GM23338 (cell line): ENCODE measurements at regions not wholly inside any gene's neighbourhood (a gene's known extent, or its start where the extent isn't known, plus 50 kb on each side); places are given as distances from the start of the nearest gene placed in this dataset.

ENCODE experiments used
- ATAC-seq: fragments of 200-7000 bp; cut with Tn5 transposase; 3 replicates; pipeline ENCODE4 v1.9.1; 2020
- DNase-seq: peaks from one replicate; pipeline ENCODE4 v3.0.0-alpha.2; 2015; ENCODE audit warnings: low spot score
- H2AFZ ChIP-seq: fragments of 200-600 bp; sonication (generic); 2 replicates; pipeline ENCODE4 v1.8.0; 2016; ENCODE audit warnings: antibody characterized with exemption, mild to moderate bottlenecking, moderate library complexity
- H3F3A ChIP-seq: fragments of 200-600 bp; sonication (generic); replicated peaks from 2 replicates; pipeline ENCODE4 v1.8.0; 2017; ENCODE audit warnings: antibody characterized with exemption, mixed run types, low read depth
- H3K27ac ChIP-seq: fragments of 200-600 bp; sonication (generic); 2 replicates; pipeline ENCODE4 v1.6.1; 2016; ENCODE audit warnings: low read depth
- H3K27me3 ChIP-seq: fragments of 200-600 bp; sonication (generic); 2 replicates; pipeline ENCODE4 v1.8.0; 2016; ENCODE audit warnings: mild to moderate bottlenecking, mixed run types, moderate library complexity; ENCODE audit not compliant: insufficient read depth
- H3K36me3 ChIP-seq: fragments of 200-600 bp; sonication (generic); 2 replicates; pipeline ENCODE4 v1.8.0; 2016; ENCODE audit warnings: mild to moderate bottlenecking; ENCODE audit not compliant: insufficient read depth
- H3K4me1 ChIP-seq: fragments of 200-600 bp; sonication (generic); 2 replicates; pipeline ENCODE4 v1.8.0; 2016; ENCODE audit warnings: mild to moderate bottlenecking, moderate library complexity; ENCODE audit not compliant: insufficient read depth
- H3K4me2 ChIP-seq: fragments of 200-600 bp; sonication (generic); 2 replicates; pipeline ENCODE4 v1.7.1; 2017; ENCODE audit warnings: mixed run types
- H3K4me3 ChIP-seq: fragments of 200-600 bp; sonication (generic); 2 replicates; pipeline ENCODE4 v1.6.1; 2016; ENCODE audit warnings: mixed run types
- H3K79me2 ChIP-seq: fragments of 200-600 bp; sonication (generic); replicated peaks from 2 replicates; pipeline ENCODE4 v1.8.0; 2017; ENCODE audit warnings: mild to moderate bottlenecking; ENCODE audit not compliant: insufficient read depth
- H3K9me2 ChIP-seq: fragments of 200-600 bp; sonication (generic); 2 replicates; pipeline ENCODE4 v1.8.0; 2017; ENCODE audit not compliant: insufficient read depth
- H4K20me1 ChIP-seq: fragments of 200-600 bp; sonication (generic); replicated peaks from 2 replicates; pipeline ENCODE4 v1.8.0; 2017; ENCODE audit warnings: mild to moderate bottlenecking; ENCODE audit not compliant: insufficient read depth
- H3K27ac Mint-ChIP-seq: 2 replicates; pipeline ENCODE4 v1.8.0; 2020; ENCODE audit warnings: inconsistent platforms, mild to moderate bottlenecking, moderate library complexity, mixed read lengths
- H3K27me3 Mint-ChIP-seq: 3 replicates; pipeline ENCODE4 v1.8.0; 2022; ENCODE audit warnings: low read depth, mild to moderate bottlenecking, moderate library complexity, mixed read lengths, inconsistent platforms; ENCODE audit not compliant: insufficient read depth, poor library complexity
- H3K36me3 Mint-ChIP-seq: 3 replicates; pipeline ENCODE4 v1.8.0; 2021; ENCODE audit warnings: low read depth, mild to moderate bottlenecking, inconsistent platforms, moderate library complexity, mixed read lengths
- H3K4me1 Mint-ChIP-seq: 3 replicates; pipeline ENCODE4 v1.8.0; 2020; ENCODE audit warnings: mild to moderate bottlenecking, inconsistent platforms, mixed read lengths
- H3K4me3 Mint-ChIP-seq: 3 replicates; pipeline ENCODE4 v1.8.0; 2021; ENCODE audit warnings: moderate library complexity, mild to moderate bottlenecking, inconsistent platforms, mixed read lengths
- H3K9me3 Mint-ChIP-seq: 3 replicates; pipeline ENCODE4 v1.8.0; 2020; ENCODE audit warnings: moderate library complexity, mild to moderate bottlenecking, inconsistent platforms, mixed read lengths
- CREB1 ChIP-seq: fragments of 250-450 bp; sonication (Bioruptor Pico); IDR thresholded peaks from 2 replicates; pipeline ENCODE4 v1.5.0; 2020; ENCODE audit warnings: low read depth, mild to moderate bottlenecking, moderate library complexity
- JUNB ChIP-seq: IDR thresholded peaks from one replicate; pipeline ENCODE4 v1.6.1; 2016; ENCODE audit warnings: antibody characterized with exemption; ENCODE audit not compliant: unreplicated experiment
- NANOG ChIP-seq: IDR thresholded peaks from 2 replicates; pipeline ENCODE4 v1.6.1; 2016; ENCODE audit warnings: antibody characterized with exemption, borderline replicate concordance
- POLR2AphosphoS5 ChIP-seq: IDR thresholded peaks from 2 replicates; pipeline ENCODE4 v1.6.1; 2016; ENCODE audit warnings: antibody characterized with exemption, low read depth
- STAT1 ChIP-seq: IDR thresholded peaks from one replicate; pipeline ENCODE4 v1.6.1; 2016; ENCODE audit warnings: antibody characterized with exemption; ENCODE audit not compliant: unreplicated experiment
- ZNF114 ChIP-seq: fragments of 250-450 bp; sonication (Bioruptor Pico); IDR thresholded peaks from 2 replicates; pipeline ENCODE4 v1.5.0; 2020; ENCODE audit warnings: mild to moderate bottlenecking, moderate library complexity
- ZNF331 ChIP-seq: fragments of 250-450 bp; sonication (Bioruptor Pico); IDR thresholded peaks from 2 replicates; pipeline ENCODE4 v1.5.0; 2020; ENCODE audit warnings: low read depth, mild to moderate bottlenecking, moderate library complexity
- TF ChIP-seq, protein P1 (sequence below): IDR thresholded peaks from 2 replicates; pipeline ENCODE4 v1.6.1; 2016; ENCODE audit warnings: antibody characterized with exemption
- TF ChIP-seq, protein P2 (sequence below), 2 experiments: fragments of 200-600 bp in 1 of 2; sonication (generic) in 1 of 2; conservative IDR thresholded peaks; 2 replicates each; pipeline versions ENCODE4 v1.5.1 to v1.6.1; 2016 to 2017; ENCODE audit warnings: antibody characterized with exemption in 2 of 2, low read depth in 2 of 2, mild to moderate bottlenecking in 2 of 2, moderate library complexity in 1 of 2

- TF ChIP-seq, protein P1, sequence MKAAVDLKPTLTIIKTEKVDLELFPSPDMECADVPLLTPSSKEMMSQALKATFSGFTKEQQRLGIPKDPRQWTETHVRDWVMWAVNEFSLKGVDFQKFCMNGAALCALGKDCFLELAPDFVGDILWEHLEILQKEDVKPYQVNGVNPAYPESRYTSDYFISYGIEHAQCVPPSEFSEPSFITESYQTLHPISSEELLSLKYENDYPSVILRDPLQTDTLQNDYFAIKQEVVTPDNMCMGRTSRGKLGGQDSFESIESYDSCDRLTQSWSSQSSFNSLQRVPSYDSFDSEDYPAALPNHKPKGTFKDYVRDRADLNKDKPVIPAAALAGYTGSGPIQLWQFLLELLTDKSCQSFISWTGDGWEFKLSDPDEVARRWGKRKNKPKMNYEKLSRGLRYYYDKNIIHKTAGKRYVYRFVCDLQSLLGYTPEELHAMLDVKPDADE, result no peak
- TF ChIP-seq, protein P2, sequence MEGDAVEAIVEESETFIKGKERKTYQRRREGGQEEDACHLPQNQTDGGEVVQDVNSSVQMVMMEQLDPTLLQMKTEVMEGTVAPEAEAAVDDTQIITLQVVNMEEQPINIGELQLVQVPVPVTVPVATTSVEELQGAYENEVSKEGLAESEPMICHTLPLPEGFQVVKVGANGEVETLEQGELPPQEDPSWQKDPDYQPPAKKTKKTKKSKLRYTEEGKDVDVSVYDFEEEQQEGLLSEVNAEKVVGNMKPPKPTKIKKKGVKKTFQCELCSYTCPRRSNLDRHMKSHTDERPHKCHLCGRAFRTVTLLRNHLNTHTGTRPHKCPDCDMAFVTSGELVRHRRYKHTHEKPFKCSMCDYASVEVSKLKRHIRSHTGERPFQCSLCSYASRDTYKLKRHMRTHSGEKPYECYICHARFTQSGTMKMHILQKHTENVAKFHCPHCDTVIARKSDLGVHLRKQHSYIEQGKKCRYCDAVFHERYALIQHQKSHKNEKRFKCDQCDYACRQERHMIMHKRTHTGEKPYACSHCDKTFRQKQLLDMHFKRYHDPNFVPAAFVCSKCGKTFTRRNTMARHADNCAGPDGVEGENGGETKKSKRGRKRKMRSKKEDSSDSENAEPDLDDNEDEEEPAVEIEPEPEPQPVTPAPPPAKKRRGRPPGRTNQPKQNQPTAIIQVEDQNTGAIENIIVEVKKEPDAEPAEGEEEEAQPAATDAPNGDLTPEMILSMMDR (conservative IDR thresholded peaks at IDR 0.05; ENCODE audit: low read depth in 2 of 2), result no peak
These were observed 60.1 kb downstream of the IER5 start (continued) for GRCh38 chr1:181148636-181149035.

GRCh38 chr1:181149326-181150125, 61.0 kb downstream of the IER5 start:
- ATAC-seq, result peak; percentile 83
- no peak overlapping the region for H3K27ac ChIP-seq
- H3K27me3 Mint-ChIP-seq, result peaks cover 2% of the 10 kb centered on the region
- no peak for TF ChIP-seq ZNF331 (CRISPR knock-in tag)
- no peak for TF ChIP-seq JUNB
- TF ChIP-seq, protein P2 (conservative IDR thresholded peaks at IDR 0.05; ENCODE audit: low read depth in 2 of 2), result no peak
- TF ChIP-seq ZNF114 (CRISPR knock-in tag), result no peak
- TF ChIP-seq POLR2AphosphoS5, result no peak
- TF ChIP-seq, protein P1, result no peak
- no peak for TF ChIP-seq NANOG
- no peak for TF ChIP-seq CREB1 (CRISPR knock-in tag)
- no peak for TF ChIP-seq STAT1
- no peaks in the 10 kb centered on the region for H4K20me1 ChIP-seq
- H3K36me3 ChIP-seq, result no peaks in the 10 kb centered on the region
- peaks cover 8% of the 10 kb centered on the region for H3K4me1 ChIP-seq
- no peak overlapping the region for H3K4me3 ChIP-seq
- H2AFZ ChIP-seq, result no peak overlapping the region
- H3K4me1 Mint-ChIP-seq, result peaks cover 16% of the 10 kb centered on the region
- no peaks in the 10 kb centered on the region for H3K79me2 ChIP-seq
- no peak overlapping the region for H3K4me3 Mint-ChIP-seq
- DNase-seq, result peak; percentile 34
- peaks cover 3% of the 10 kb centered on the region; the same call in 2 of the 3 replicates for H3K9me3 Mint-ChIP-seq
- no peak overlapping the region for H3K4me2 ChIP-seq
- H3K36me3 Mint-ChIP-seq, result no peaks in the 10 kb centered on the region
- H3K9me2 ChIP-seq, result no peaks in the 10 kb centered on the region
- H3F3A ChIP-seq, result no peaks in the 10 kb centered on the region
- H3K27me3 ChIP-seq, result no peaks in the 10 kb centered on the region
- no peak overlapping the region; the same call in 1 of the 2 replicates for H3K27ac Mint-ChIP-seq
